HuH-7.5 (cell line): ENCODE measurements at regions not wholly inside any gene's neighbourhood (a gene's known extent, or its start where the extent isn't known, plus 50 kb on each side); places are given as distances from the start of the nearest gene placed in this dataset.

Experiments used
- DNase-seq: peaks from one replicate; pipeline ENCODE4 v3.0.0; 2011; ENCODE audit warnings: low spot score

DNA sequence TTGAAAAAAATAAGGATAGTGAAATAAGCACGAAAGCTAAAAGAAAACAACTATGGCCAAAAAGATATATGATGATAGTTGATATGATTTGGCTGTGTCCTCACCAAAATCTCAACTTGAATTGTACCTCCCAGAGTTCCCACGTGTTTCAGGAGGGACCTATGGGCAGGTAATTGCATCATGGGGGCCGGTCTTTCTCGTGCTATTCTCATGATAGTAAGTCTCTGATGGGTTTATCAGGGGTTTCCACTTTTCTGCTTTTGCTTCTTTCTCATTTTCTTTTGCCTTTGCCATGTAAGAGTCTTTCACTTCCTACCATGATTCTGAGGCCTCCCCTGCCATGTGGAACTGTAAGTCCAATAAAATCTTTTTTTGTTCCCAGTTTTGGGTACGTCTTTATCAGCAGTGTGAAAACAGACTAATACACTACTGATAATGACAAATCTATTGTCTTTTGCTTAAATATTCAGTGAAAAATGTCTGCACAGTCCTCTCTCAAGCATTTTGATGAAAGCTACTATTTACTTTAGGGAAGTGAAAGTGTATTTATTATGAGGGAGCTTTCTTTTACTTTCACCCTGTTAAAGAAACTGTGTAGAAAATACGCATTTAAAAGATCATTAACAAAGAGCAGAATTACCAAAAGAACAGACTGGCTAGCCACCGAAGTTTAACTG is 389.1 kb downstream of the HTR1B start:
- DNase-seq: no peak

DNA sequence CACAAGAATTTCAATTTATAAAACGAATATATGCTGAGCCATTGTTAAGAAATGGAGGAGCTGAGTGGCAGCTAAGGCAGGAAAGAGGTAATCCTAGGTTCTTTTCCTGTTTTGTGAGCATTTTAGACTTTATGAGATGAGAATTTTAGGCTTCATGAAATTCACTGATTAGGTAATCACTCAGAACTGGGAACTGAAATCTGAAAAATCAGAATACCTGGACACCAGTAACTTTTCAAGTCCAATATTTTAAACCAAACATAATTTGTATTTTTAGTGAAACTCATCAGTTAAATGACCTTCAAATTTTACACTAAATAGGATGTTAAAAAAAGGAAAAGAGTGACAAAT is 389.9 kb downstream of the HTR1B start:
- DNase-seq: no peak

DNA sequence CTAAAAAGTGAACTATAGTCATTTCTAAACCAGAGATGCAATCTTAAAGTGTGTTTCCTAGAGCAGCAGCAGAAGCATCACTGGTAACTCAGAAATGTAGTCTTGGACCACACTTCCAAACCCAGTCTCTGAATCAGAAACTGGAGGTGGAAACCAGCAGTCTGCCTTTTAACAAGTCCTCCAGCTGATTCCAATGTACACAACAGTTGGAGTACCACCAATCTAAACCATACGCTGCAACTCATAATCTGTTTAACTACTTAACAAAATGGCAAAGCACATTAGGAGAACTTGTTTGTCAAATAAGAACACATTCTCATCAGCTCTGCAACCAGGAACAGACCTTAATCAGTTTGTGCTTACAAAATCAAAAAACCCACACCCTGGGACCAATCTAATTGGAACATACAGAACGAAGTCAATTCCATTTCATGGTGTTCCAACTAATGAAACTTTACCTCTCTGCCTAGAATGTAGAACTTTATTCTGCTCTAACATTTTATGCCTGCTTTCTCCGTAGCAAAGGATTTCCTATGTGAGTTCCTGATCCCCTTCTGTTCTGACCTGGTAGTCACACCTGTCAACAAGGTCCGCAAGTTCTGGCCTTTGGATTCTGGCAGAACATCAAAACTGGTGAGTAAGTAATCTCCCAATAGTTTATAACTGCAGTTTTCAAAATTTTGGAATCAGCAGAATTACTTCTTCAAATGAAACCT is 390.4 kb downstream of the HTR1B start:
- no peak for DNase-seq

DNA sequence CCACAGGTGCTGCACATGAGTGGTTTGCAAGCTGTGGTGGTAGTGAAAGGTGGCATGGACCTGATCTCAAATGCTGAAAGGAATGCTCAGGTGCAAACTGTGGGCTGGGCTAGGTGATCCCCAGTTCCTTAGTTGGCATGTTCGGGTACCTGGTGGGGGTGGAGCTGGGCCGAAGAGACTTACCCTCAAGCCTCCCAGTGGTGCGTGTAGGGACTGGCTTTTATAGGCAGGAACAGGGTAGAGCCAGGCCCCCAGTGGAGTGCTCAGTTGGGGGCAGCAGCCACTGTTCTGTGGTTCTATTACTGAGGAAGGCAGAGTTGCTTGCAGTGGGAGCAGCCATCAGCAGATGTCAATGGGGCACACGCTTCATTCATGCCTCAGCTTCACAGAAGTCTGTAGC is 399.8 kb downstream of the HTR1B start:
- DNase-seq: no peak

DNA sequence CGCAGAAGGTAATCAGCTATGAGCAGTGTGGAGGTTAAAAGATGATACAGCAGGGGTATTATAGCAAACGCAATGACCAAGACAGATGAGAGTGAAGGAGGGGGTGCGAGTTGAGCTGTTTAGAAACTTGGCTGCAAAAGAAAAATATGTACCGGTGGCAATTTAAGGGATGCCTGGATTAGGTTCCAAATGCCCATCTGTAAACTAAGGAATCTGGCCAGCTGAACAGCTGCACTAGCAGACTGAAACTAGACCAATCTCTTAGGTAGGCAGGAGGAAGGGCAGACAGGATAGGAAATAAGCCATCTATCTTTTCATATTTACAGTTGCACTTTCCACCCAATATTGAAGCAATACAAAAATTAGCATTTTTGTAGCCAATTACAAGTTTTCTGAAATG is 407.6 kb downstream of the HTR1B start:
- no peak for DNase-seq

DNA sequence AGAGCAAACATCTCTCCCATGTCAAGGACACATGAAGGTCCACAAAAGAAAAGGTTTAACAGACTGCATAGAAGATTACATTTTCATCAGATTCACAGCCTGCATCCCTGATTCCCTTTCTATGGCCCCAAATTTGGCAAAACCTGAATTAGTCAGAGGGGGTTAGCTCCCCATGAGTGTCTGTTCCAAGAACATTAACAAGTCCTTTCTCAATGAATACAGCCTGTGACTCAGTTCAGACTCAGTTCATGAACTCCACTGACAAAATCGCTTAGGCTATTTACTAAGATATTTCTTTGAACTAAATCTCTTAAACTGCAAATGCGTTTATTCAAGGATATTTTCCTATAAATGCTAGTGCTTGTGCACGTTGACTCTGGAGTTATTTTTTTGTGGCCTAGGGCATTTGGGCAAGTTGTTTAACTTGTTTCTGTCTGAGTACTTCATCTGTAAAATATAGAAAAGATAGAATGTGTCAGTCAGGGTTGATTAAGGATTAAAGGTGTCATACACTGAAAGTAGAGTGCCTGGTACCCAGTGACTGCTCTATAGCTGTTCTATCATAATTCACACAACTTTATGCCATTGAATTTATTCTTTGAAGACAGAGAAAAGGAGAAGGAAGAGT is 422.6 kb downstream of the HTR1B start:
- DNase-seq: no peak

DNA sequence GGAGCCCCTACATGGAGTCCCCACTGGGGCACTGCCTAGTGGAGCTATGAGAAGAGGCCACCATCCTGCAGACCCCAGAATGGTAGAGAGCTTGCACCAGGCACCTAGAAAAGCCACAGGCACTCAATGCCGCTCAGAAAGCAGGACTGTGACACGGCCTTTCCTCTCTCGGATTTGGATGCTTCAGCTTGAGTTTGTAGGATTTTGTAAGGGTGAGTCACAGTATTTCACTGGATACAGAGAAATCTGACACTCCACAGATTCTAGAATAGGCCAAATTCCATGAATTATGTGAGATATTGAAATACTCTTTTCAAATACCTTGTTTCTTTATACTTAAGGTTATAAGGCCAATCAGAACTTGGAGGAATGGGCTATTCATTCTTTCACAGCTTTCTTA is 424.5 kb downstream of the HTR1B start:
- DNase-seq: no peak

DNA sequence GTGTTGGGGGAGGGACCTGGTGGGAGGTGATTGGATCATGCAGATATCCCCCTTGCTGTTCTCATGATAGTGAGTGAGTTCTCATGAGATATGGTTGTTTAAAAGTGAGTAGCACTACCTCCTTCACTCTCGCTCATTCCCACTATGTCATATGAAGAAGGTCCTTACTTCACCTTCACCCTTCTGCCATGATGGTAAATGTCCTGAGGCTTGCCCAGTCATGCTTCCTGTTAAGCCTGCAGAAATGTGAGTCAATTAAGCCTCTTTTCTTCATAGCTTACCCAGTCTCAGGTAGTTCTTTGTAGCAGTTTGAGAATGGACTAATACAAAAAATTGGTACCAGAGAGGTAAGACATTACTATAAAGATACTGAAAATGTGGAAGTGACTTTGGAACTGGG is 425.9 kb downstream of the HTR1B start:
- DNase-seq: no peak

DNA sequence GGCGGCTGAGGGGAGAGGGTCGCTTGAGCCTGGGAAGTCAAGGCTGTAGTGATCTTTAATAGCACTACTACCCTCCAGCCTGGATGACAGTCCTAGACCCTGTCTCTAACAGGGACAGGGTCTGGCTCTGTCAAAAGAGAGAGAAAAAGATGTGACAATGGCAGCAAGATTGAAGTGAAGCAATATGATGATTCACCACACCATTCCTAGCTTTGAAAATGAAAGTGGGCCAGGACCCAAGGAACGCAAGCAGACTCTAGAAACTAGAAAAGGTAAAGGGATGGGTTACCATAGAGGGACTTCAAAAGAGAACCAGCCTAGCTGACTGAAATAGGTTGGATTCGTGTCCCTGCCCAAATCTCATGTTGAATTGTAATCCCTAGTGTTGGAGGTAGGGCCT is 426.9 kb downstream of the HTR1B start:
- no peak for DNase-seq

DNA sequence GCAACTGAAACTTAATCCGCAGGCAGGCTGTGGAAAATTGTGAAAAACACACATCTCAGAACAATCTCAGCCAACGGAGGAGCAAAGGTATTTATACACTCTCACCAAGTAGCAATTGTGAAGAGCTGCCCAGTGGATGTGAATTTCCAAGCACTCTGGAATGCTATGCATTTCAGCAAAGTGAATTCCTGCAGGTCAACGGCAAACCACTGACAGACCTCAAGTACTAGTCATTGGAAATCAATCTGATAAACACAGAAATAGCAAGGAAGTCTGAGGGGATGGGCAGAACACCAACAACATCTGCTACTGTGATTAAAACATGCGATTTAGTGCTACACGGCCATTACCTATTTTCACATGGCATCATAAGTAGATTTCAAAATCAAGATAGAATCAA is 429.1 kb downstream of the HTR1B start:
- no peak for DNase-seq

DNA sequence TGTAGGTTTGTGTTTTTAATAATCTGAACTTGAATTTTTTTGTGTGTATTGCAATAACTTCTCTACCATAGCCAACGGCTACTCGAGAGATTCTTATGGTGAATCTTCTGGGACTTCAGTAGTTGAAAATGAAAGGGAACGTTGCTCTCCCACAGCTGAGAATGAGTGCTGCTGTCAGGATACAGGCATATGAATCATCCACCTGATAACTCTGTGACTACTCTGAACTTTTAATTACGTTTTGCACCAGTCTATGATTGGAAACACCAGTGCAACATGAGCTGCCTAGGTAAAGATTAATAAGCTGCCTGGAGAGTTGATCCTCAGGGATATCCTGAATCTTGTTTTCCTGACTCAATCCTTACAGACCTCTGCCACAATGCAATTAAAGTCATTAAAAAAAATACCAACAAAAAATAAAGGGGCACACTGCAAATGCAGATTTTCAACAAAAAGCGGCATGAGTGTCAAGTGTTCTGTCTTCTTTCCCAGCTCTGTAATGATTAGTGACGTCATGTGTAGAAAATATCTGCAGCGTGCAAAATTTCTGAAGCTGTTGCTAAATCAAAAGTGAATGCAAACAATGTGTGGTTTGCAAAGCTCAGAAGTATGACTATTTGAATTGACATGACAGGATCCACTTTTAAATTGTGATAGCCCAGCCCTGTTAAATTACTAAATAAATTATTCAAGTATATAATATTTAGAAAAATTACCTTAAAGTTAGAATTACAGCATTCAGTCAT is 432.2 kb downstream of the HTR1B start:
- no peak for DNase-seq

DNA sequence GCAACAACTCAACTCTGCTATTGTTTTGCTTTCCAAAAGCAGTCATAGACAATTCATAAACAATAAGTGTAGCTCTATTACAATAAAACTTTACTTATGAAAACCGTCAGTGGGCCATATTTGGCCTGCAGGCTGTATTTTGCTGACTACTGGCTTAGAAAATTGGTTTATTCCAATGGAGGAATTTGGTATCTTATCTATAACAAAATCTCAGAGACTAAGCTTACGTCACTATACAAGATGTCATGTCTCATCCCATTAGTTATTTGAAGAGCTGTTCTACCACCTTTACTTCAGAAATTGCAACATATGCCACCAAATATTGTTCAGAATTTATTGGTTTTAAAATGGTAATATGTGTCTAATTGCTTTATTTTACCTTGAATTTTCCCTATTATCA is 436.9 kb downstream of the HTR1B start:
- DNase-seq: no peak

DNA sequence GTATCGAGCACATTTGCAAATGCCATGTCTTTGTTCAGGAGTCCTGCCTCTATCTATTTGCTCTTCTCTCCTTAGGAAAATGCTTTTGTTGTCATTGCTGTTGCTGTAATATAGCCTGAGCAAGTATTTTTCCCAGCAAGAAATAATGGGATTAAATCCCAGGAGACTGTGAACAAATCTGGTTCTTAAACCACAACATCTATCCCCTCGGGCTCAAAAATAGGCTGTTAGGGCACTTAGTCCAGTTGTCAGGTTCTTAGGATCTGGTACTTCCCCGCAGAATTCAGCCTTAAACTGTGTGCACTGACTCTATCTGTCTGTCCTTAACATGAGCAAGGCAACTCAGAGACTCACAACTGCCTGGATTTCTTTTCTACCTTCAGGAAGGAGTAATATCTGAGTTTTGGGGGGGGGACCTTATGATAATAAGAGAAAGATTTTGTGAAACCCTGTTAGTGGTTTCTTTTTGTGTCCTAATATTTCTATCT is 437.5 kb downstream of the HTR1B start:
- DNase-seq: no peak

DNA sequence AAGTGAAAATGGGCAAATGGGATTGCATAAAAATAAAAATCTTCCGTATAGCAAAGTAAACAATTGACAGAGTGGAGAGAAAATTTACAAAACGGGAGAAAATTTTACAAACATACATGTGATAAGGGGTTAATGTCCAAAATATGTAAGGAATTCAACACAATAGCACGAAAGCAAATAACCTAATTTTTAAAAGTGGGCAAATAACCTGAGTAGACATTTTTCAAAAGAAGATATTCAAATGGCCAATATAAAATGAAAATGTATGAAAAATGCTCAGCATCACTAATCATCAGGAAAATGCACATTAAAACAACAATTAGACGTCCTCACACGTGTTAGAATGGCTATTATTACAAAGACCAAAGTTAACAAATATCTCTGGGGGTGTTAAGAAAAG is 441.5 kb downstream of the HTR1B start:
- no peak for DNase-seq

DNA sequence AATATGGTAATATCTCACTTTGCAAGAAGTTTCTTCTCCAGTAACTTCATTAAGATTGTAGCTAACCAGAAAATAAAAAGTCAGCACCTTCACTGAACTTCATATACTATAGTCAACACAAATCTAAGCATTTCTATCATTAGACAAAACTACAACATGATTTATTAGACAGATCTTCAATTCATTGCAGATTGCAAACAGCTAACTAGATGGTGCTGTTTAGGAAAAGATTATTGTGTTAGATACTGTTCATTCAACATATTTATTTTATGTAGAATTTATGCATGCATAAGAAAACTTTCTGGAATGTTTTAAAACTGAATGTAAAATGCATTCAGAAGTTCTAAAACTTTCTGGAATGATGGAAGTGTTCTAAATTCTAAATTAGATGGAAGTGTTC is 442.1 kb downstream of the HTR1B start:
- no peak for DNase-seq

DNA sequence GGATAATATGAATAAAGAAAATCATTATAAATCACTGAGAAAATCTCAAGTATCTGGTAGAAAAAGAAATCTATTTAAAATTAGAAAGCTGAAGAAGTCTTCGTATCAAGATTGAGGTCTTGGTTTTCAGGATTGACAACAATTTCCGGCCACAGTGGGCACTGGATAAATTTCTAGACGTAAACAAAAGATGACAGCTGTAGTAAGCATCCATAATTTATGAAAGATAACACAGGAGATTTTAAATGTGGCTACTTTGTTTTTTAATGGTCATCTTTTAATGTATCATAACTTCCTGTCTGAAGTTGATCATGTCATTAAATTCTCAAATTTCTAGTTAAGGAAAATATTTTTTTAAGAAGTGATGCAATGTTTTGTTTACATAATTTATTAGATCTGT is 444.2 kb downstream of the HTR1B start:
- DNase-seq: no peak

DNA sequence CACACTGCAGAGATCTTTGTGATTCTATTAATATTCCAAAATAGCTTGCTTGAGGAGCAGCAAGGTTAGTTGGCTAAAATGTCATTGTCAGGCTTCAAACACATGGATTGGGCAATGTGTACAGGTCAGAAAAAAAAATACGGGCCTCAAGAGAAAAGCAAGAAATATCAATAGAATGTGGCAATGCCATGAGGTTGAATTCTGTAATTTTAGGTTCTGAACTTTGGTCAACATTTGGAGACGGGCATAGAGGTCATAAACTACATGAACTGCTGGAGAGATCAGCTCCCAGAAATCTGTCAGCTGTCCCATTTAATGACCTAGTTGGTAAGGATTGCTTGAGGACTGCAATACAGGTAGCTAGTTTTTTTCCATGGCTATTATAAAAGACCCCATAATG is 445.8 kb downstream of the HTR1B start:
- DNase-seq: no peak

DNA sequence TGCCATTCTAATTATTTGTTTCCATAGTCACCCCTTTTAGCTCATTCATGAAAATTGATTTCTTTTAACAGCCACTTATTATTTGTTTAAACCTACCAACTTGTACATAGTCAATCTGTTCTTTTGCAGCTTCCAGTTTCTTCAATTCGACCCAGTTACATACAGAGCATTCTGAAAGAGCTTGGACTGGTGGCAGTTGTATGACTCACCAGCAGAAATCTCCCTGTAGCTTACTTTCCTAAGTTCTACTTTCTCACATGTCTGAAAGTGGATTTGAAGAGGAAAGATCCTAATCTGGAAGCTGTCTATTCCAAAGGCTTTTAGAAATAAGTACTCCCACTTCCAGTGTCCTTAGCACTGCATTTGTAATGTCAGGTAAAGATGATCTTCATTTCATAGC is 447.9 kb downstream of the HTR1B start:
- no peak for DNase-seq

DNA sequence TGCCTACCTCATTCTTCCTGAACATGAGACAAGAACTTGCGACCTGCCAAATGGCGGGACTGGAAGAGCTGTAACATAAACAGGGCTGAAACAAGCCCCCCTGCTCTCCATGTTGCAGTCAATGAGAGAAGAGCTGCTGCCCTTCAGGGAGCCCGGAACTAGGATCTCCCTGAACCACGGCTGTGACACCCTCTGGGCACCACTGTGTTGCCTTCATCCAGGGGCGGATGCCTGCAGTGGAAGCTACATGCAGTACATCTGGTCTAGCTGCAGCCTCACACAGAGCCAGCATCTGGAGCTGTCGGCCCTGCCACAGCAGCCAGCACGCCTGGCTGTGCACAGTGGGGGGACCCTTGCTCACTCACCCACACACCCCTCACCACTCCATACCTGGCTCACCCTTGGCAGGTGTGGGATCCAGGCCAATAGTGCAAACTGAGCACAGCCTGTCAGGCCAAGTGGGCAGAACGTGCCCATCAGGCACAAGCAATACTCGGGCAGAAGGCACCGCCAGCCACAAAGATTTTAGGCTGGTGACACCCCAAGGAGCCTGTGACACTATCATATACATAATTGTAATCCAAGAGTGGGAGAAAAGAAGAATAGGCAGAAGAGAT is 451.3 kb downstream of the HTR1B start:
- DNase-seq: no peak

DNA sequence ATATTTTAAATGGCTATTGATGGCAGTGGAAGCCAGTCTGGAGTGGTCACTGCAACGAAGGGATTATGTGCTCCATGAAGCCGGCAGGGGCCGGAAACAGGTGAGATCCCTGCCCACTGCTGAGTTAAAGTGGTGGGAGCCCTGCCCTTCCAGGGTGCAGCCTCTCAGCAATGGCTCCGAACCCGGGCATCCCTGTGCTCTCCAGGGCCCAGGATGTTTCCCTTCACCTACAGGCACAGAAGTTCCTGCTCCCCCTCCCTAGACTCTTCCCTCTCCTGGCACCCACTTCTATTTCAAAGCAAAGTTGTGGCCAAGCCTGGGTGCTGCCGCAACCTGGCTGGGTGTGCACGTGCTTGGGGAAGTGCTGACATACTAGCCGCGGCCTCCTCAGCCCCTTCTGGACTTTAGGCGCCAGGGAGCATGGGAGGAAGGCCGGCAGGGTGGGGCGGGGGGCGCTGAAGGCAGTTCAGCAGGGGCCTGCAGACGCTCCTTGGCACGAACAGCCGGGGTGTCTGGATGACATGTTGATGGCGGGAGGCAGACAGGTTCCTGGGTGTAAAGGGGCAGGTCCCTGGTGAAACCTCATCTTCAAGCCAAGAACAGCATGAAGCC is 452.3 kb downstream of the HTR1B start:
- no peak for DNase-seq

DNA sequence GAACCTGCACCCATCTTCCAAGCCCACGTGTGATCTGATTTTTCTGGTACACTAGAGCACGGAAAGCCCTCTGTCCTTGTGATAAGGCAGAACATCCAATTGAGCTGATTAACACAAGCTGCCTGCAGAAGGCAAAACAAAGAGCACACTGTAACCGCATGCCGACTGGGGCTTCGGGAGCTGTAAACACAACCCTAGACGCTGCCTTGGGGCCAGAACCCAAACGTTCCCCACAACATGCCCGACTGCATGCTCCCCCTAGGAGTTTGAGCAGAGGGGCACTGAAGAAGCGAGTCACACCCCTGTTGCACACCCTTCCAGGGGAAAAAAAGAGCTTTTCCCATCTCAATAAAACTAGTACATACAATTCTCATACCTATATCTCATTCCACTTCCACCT is 470.7 kb downstream of the HTR1B start:
- DNase-seq: no peak

DNA sequence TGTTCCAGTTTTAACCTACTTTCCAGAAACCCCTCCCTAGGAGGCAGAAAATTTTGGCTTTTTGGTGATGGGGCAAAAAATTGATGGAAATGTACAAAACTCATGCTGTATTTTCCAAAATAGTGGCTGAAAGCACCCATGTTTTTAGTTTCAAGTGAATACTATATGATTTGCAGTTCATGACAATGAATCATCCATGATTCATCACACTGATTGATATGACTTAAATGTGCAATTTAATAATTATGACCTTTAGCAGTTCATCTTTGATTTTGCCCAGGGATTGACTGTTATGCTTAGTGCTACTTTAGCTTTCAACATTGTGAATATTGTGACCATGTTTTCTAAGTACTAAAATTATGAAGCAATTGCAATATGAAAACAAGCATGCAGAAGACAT is 478.7 kb downstream of the HTR1B start:
- no peak for DNase-seq
